ENCODE measurements at regions not wholly inside any gene's neighbourhood (a gene's known extent, or its start where the extent isn't known, plus 50 kb on each side); places are given as distances from the start of the nearest gene placed in this dataset.
"Not testable (repeated sequence)": the region's sequence is repeated elsewhere in the genome, so short reads cannot be mapped to it uniquely, and the experiment has no call there.

- DNase-seq, result no peak
Observed at GRCh38 chrX:35416782-35417181, 381.4 kb upstream of the MAGEB16 start.

GRCh38 chrX:35432056-35432455 is 366.1 kb upstream of the MAGEB16 start:
- DNase-seq, result no peak

GRCh38 chrX:35439034-35439660 is 359.0 kb upstream of the MAGEB16 start:
- no peak for DNase-seq

GRCh38 chrX:35439692-35440091 is 358.4 kb upstream of the MAGEB16 start:
- no peak for DNase-seq

- DNase-seq, result no peak
Observed at GRCh38 chrX:35442421-35442820, 355.7 kb upstream of the MAGEB16 start.

- not testable (repeated sequence) for DNase-seq
Observed at GRCh38 chrX:35443091-35443582, 355.0 kb upstream of the MAGEB16 start.

- no peak for DNase-seq
Observed at GRCh38 chrX:35444671-35445355, 353.3 kb upstream of the MAGEB16 start.

GRCh38 chrX:35445912-35446311 is 352.2 kb upstream of the MAGEB16 start:
- no peak for DNase-seq

GRCh38 chrX:35456891-35457290 is 341.3 kb upstream of the MAGEB16 start:
- DNase-seq, result no peak

- no peak for DNase-seq
Observed at GRCh38 chrX:35458142-35458541, 340.0 kb upstream of the MAGEB16 start.

- DNase-seq, result no peak
Observed at GRCh38 chrX:35461164-35461563, 337.0 kb upstream of the MAGEB16 start.

- not testable (repeated sequence) for DNase-seq
Observed at GRCh38 chrX:35496671-35497070, 301.5 kb upstream of the MAGEB16 start.

- DNase-seq, result not testable (repeated sequence)
Observed at GRCh38 chrX:35497453-35497852, 300.7 kb upstream of the MAGEB16 start.

- no peak for DNase-seq
Observed at GRCh38 chrX:35499071-35499862, 298.9 kb upstream of the MAGEB16 start.

GRCh38 chrX:35507701-35508100 is 290.4 kb upstream of the MAGEB16 start:
- DNase-seq, result no peak

- not testable (repeated sequence) for DNase-seq
Observed at GRCh38 chrX:35548003-35548402, 250.1 kb upstream of the MAGEB16 start.

GRCh38 chrX:35557916-35558315 is 240.2 kb upstream of the MAGEB16 start:
- DNase-seq, result no peak

- no peak for DNase-seq
Observed at GRCh38 chrX:35561985-35562384, 236.2 kb upstream of the MAGEB16 start.

- DNase-seq, result no peak
Observed at GRCh38 chrX:35562395-35562794, 235.7 kb upstream of the MAGEB16 start.

GRCh38 chrX:35590210-35590609 is 207.9 kb upstream of the MAGEB16 start:
- no peak for DNase-seq

GRCh38 chrX:35611562-35611961 is 186.6 kb upstream of the MAGEB16 start:
- not testable (repeated sequence) for DNase-seq

- no peak for DNase-seq
Observed at GRCh38 chrX:35617836-35618235, 180.3 kb upstream of the MAGEB16 start.

- no peak for DNase-seq
Observed at GRCh38 chrX:35622040-35622439, 176.1 kb upstream of the MAGEB16 start.

GRCh38 chrX:35622601-35623000 is 175.5 kb upstream of the MAGEB16 start:
- DNase-seq, result no peak

Measured in EL (cell line).